ENCODE measurements at regions not wholly inside any gene's neighbourhood (a gene's known extent, or its start where the extent isn't known, plus 50 kb on each side); places are given as distances from the start of the nearest gene placed in this dataset.

GRCh38 chr2:56889738-56890137 is 705.9 kb downstream of the CCDC85A start:
- Histone ChIP-seq H3K4me1 (ENCODE audit: insufficient read depth, low read length) (no peaks in the 10 kb centered on the region), H3K27me3 (ENCODE audit: insufficient read depth, low read length) (no peaks in the 10 kb centered on the region), H4K5ac (ENCODE audit: insufficient read length, low read depth, low read length) (no peak overlapping the region), H3K23ac (ENCODE audit: insufficient read length, low read depth, low read length) (no peak overlapping the region), H3K27ac (ENCODE audit: insufficient read length, low read depth, low read length) (no peak overlapping the region), H4K8ac (replicated peaks; ENCODE audit: insufficient read length, low read depth, low read length) (no peak overlapping the region), H4K91ac (ENCODE audit: insufficient read length, low read depth, low read length) (no peak overlapping the region), H3K4me2 (ENCODE audit: insufficient read depth, insufficient read length, low read length) (no peak overlapping the region), H2AK5ac (ENCODE audit: insufficient read length, low read length) (no peak overlapping the region), H3K9ac (ENCODE audit: extremely low read depth, insufficient read length, low read length) (no peak overlapping the region), H3T11ph (ENCODE audit: low read length) (no peak overlapping the region), H3K56ac (ENCODE audit: insufficient read length, low read depth, low read length) (no peak overlapping the region), H3K18ac (ENCODE audit: insufficient read length, low read depth, low read length) (no peak overlapping the region), H2AFZ (ENCODE audit: low read length) (no peak overlapping the region), H3K23me2 (ENCODE audit: insufficient read length, low read depth, low read length, poor library complexity, severe bottlenecking) (no peaks in the 10 kb centered on the region), H2BK15ac (ENCODE audit: low read depth, low read length) (no peak overlapping the region), H3K14ac (ENCODE audit: insufficient read depth, low read length) (no peak overlapping the region), H2BK20ac (ENCODE audit: low read depth, low read length, poor library complexity, severe bottlenecking) (no peak overlapping the region), H2BK120ac (ENCODE audit: low read depth, low read length, poor library complexity, severe bottlenecking) (no peak overlapping the region), H3K79me2 (ENCODE audit: insufficient read depth, low read length) (no peaks in the 10 kb centered on the region), H3K4ac (ENCODE audit: low read depth, low read length) (no peak overlapping the region), H3K9me3 (ENCODE audit: control insufficient read depth, low read depth, low read length) (no peaks in the 10 kb centered on the region), H3K79me1 (ENCODE audit: insufficient read depth, low read depth, low read length, poor library complexity, severe bottlenecking) (no peaks in the 10 kb centered on the region), H2BK12ac (ENCODE audit: insufficient read length, low read depth, low read length) (no peak overlapping the region), H4K20me1 (ENCODE audit: control insufficient read depth, insufficient read depth, insufficient read length) (no peaks in the 10 kb centered on the region), H2BK5ac (ENCODE audit: insufficient read length, low read length) (no peak overlapping the region)
- no peaks in the 10 kb centered on the region; the same call in 1 of the 2 replicates for H3K27me3 Mint-ChIP-seq (ENCODE audit: low read depth)
- H3K4me1 Mint-ChIP-seq: no peaks in the 10 kb centered on the region
- no CpG with 5 or more reads among the region's 2 CpGs for WGBS (ENCODE audit: extremely low coverage, insufficient read length, low lambda C conversion rate)
- no peak overlapping the region for H3K4me3 Mint-ChIP-seq
- no peak for DNase-seq
- no peak for TF ChIP-seq CTCF (conservative IDR thresholded peaks at IDR 0.05)
- peaks cover 4 to 12% of the 10 kb centered on the region in 2 experiments; a peak in 4 of 5 replicates for H3K9me3 Mint-ChIP-seq
- no peak overlapping the region for H3K27ac Mint-ChIP-seq
- no peaks in the 10 kb centered on the region for H3K36me3 Mint-ChIP-seq (ENCODE audit: insufficient read depth in 1 of 3, low read depth in 3 of 3)

All from H9 (cell line).